ENCODE measurements at regions not wholly inside any gene's neighbourhood (a gene's known extent, or its start where the extent isn't known, plus 50 kb on each side); places are given as distances from the start of the nearest gene placed in this dataset.

DNA sequence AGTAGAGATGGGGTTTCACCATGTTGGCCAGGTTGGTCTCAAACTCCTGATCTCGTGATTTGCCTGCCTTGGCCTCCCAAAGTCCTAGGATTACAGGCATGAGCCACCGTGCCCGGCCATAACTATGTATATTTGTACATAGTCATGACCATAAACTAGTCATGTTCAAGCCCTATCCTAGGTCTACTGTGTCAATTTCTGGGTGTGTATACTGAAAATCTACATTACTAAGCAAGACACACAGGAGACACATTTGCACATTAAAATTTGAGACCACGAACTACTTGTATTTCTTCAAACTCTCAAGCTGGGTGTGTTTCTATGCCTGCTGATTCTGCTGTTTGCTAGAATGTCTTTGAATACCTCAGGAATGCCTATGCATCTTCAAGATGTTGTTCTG is 451.3 kb upstream of the MCTP2 start:
- ChIA-PET CTCF (no interaction called here), POLR2A (ENCODE audit: unreplicated experiment) (no interaction called here)
- H4K91ac ChIP-seq (ENCODE audit: insufficient read depth, low read depth, low read length) = no peak overlapping the region
- no peaks in the 10 kb centered on the region for H3K27me3 ChIP-seq (ENCODE audit: control insufficient read depth, insufficient read depth, low read length)
- H2AK5ac ChIP-seq (ENCODE audit: low read depth, low read length) = no peak overlapping the region
- H3K9me1 ChIP-seq (ENCODE audit: insufficient read depth, low read length) = no peaks in the 10 kb centered on the region
- no peak overlapping the region for H3K23ac ChIP-seq (ENCODE audit: low read depth, low read length)
- no peak overlapping the region for H4K5ac ChIP-seq (ENCODE audit: low read depth, low read length)
- H4K20me1 ChIP-seq (ENCODE audit: insufficient read depth, low read length) = no peaks in the 10 kb centered on the region
- no peak overlapping the region for H3K56ac ChIP-seq (ENCODE audit: extremely low read depth, insufficient read depth, low read length)
- H3K4me1 ChIP-seq (ENCODE audit: control insufficient read depth, insufficient read depth, low read length) = no peaks in the 10 kb centered on the region
- no peak overlapping the region for H3K27ac ChIP-seq (ENCODE audit: insufficient read depth, low read length)
- WGBS, 2 experiments (ENCODE audit: extremely low coverage in 2 of 2, insufficient read length in 1 of 2) = no CpG with 5 or more reads among the region's 4 CpGs
- no peak overlapping the region for H2AFZ ChIP-seq (replicated peaks; ENCODE audit: low read length, poor library complexity)
- peaks cover 19% of the 10 kb centered on the region for H3K9me3 ChIP-seq (ENCODE audit: control insufficient read depth, insufficient read depth, low read length)
- no peak overlapping the region for H2AK9ac ChIP-seq (replicated peaks; ENCODE audit: low read depth, low read length, poor library complexity)
- TF ChIP-seq POLR2A (IDR thresholded peaks at IDR 0.05; ENCODE audit: low read depth, low read length) = no peak
- TF ChIP-seq RCOR1 (IDR thresholded peaks at IDR 0.05; ENCODE audit: insufficient replicate concordance, low read length) = no peak
- no peak for TF ChIP-seq BHLHE40 (IDR thresholded peaks at IDR 0.05; ENCODE audit: low read depth, low read length)
- no peak for TF ChIP-seq MAFK (IDR thresholded peaks at IDR 0.05; ENCODE audit: low read depth, low read length)
- TF ChIP-seq, protein P1, sequence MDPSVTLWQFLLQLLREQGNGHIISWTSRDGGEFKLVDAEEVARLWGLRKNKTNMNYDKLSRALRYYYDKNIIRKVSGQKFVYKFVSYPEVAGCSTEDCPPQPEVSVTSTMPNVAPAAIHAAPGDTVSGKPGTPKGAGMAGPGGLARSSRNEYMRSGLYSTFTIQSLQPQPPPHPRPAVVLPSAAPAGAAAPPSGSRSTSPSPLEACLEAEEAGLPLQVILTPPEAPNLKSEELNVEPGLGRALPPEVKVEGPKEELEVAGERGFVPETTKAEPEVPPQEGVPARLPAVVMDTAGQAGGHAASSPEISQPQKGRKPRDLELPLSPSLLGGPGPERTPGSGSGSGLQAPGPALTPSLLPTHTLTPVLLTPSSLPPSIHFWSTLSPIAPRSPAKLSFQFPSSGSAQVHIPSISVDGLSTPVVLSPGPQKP (IDR thresholded peaks at IDR 0.05; ENCODE audit: borderline replicate concordance, low read depth, low read length) = no peak
- no peak for TF ChIP-seq MXI1 (IDR thresholded peaks at IDR 0.05; ENCODE audit: borderline replicate concordance, low read depth, low read length)
- no peak for TF ChIP-seq NFE2L2 (IDR thresholded peaks at IDR 0.05; ENCODE audit: low read depth, low read length)
- TF ChIP-seq, protein P2, sequence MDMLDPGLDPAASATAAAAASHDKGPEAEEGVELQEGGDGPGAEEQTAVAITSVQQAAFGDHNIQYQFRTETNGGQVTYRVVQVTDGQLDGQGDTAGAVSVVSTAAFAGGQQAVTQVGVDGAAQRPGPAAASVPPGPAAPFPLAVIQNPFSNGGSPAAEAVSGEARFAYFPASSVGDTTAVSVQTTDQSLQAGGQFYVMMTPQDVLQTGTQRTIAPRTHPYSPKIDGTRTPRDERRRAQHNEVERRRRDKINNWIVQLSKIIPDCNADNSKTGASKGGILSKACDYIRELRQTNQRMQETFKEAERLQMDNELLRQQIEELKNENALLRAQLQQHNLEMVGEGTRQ (IDR thresholded peaks at IDR 0.05; ENCODE audit: low read depth, low read length) = no peak
- TF ChIP-seq RFX5 (IDR thresholded peaks at IDR 0.05; ENCODE audit: low read depth, low read length) = no peak
- no peak for TF ChIP-seq FOS (IDR thresholded peaks at IDR 0.05; ENCODE audit: low read depth, low read length)
- no peak overlapping the region for H2BK5ac ChIP-seq (ENCODE audit: low read depth, low read length, poor library complexity, severe bottlenecking)
- no peaks in the 10 kb centered on the region for H3K36me3 ChIP-seq (ENCODE audit: control insufficient read depth, insufficient read depth, low read length)
- no peak overlapping the region for H3K9ac ChIP-seq (ENCODE audit: low read depth, low read length)
- no peak overlapping the region for H3K4ac ChIP-seq (ENCODE audit: low read depth, low read length)
- in situ Hi-C loops (cut with MboI; ENCODE audit: low sequenced_read_pairs) (no loop called here), dilution Hi-C loops (cut with HindIII; ENCODE audit: low sequenced_read_pairs, unreplicated experiment) (no loop called here), intact Hi-C loops (cut with micrococcal nuclease) (no loop called here)
- H3K4me3 ChIP-seq (ENCODE audit: insufficient read depth, low read depth, low read length) = no peak overlapping the region
- DNase-seq = no peak
- no peak overlapping the region for H3K18ac ChIP-seq (ENCODE audit: low read depth, low read length)
- no peak overlapping the region for H3K4me2 ChIP-seq (ENCODE audit: low read depth, low read length)
- no peak overlapping the region for H2BK15ac ChIP-seq (ENCODE audit: low read depth, low read length)
- no peaks in the 10 kb centered on the region for H3K79me1 ChIP-seq (ENCODE audit: low read depth in 1 of 2, low read length in 2 of 2)
- no TSS peak for BruUV-seq (replicated peaks)
- no peak overlapping the region for H2BK120ac ChIP-seq (ENCODE audit: low read depth, low read length)
- no peak overlapping the region for H3K14ac ChIP-seq (replicated peaks; ENCODE audit: low read depth, low read length)
- no peak overlapping the region for H4K8ac ChIP-seq (ENCODE audit: low read depth in 2 of 2, low read length in 2 of 2)
- no peak for ATAC-seq (ENCODE audit: low read depth)
- H2BK20ac ChIP-seq (ENCODE audit: low read depth, low read length) = no peak overlapping the region
